ENCODE measurements at regions not wholly inside any gene's neighbourhood (a gene's known extent, or its start where the extent isn't known, plus 50 kb on each side); places are given as distances from the start of the nearest gene placed in this dataset.
"Not testable (repeated sequence)": the region's sequence is repeated elsewhere in the genome, so short reads cannot be mapped to it uniquely, and the experiment has no call there.

- no peak for DNase-seq (ENCODE audit: low read depth in 4 of 4, low spot score in 1 of 4)
Measured at GRCh38 chr10:78406648-78407008, 373.0 kb downstream of the RPS24 start.

- DNase-seq (ENCODE audit: low read depth in 4 of 4, low spot score in 1 of 4), result peak in 3 of 4 experiments; percentile 50 to 70 (median 53)
Measured at GRCh38 chr10:78407009-78407711, 373.5 kb downstream of the RPS24 start.

- DNase-seq (ENCODE audit: low read depth in 4 of 4, low spot score in 1 of 4), result no peak
Measured at GRCh38 chr10:78407966-78408365, 374.3 kb downstream of the RPS24 start.

- no peak for DNase-seq (ENCODE audit: low read depth in 4 of 4, low spot score in 1 of 4)
Measured at GRCh38 chr10:78408671-78409472, 375.2 kb downstream of the RPS24 start.

GRCh38 chr10:78410046-78410965 lies 376.6 kb downstream of the RPS24 start:
- DNase-seq (ENCODE audit: low read depth in 4 of 4, low spot score in 1 of 4), result no peak

DNA sequence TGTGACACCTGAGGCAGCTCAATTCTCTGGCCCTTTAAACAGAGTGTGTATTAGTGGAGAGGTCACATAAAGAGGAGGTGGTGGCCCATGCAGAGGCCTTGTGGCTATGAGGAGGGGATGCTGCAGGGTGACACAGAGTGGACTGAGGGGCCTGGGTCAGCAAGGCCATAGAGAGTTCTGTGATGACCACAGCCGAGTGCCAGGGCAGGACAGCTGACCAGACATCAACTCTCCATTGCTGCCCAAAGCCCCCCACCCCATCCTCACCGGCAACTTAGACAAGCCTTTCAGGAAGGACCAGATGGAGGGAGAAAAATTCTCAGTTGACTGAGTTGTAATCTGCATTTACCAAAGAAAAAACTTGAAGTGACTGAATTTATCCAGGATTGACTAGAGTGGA lies 378.1 kb downstream of the RPS24 start:
- no peak for DNase-seq (ENCODE audit: low read depth in 4 of 4, low spot score in 1 of 4)

- no peak for DNase-seq (ENCODE audit: low read depth in 4 of 4, low spot score in 1 of 4)
Measured at GRCh38 chr10:78412605-78413004, 378.9 kb downstream of the RPS24 start.

DNA sequence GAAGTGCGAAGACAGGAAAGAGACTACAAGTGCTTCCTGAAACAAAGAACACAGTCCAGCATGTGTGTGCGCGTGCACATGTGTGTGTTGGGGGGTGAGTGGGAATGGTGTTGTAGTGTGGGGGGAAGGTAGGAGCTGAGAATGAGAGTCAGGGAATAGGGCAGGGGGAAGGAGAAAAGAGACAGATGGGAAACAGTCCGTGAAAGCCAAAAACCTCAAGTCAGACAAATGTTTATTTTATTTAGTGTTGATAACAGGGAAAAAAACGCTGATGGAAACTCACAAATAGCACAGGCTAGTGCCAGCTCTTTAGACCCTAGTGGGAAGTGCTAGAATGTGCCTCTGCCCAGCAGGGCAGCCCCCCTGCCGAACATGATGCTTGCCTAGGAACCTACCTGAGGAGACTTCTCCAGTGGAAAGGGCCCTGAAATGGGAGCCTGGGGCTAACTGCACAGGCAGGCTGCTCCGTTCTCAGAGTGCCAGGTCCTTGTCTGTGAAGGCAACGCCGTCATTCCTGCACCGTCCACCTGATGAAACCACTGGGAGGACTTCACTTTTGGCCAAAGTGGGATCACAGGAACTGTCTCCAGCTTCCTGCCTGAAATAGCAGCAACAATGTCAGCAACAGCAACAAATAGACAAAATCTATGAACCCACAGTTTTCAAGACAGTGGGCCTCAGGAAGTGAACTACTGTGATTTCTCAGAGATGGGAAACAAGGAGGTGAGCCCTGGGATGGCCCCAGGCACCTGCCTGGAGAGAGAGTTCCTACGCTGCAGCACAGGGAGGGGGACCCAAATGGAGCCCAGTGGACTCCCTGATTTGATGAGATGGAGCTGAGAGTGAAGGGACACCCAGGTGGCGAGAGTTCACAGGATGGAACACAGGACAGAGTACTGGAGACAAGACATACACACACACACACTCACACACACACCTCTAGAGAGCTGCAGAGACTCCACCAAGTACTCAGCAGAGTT lies 379.7 kb downstream of the RPS24 start:
- no peak for DNase-seq (ENCODE audit: low read depth in 4 of 4, low spot score in 1 of 4)

DNA sequence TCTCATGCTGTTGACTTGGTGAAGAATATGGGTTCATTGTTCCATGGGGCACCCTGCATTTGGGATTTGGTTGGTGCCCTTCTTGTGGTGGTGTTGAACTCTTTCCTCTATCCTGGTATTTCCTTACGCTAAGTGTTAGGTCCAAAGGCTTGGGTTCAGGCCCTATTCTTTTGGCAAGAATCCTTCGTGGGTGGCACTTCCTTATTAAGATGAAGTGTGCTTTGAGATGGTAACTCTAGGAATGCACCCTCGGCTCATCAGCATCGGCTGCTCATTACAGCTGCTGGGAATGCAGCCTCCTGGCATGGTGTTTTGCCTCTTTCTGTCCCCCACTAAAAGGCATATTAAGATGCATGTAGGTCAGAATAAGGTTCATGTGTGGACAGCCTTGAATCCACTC lies 380.7 kb downstream of the RPS24 start:
- no peak for DNase-seq (ENCODE audit: low read depth in 4 of 4, low spot score in 1 of 4)

GRCh38 chr10:78415111-78415510 lies 381.4 kb downstream of the RPS24 start:
- DNase-seq (ENCODE audit: low read depth in 4 of 4, low spot score in 1 of 4), result no peak

GRCh38 chr10:78416031-78417011 lies 382.7 kb downstream of the RPS24 start:
- no peak for DNase-seq (ENCODE audit: low read depth in 4 of 4, low spot score in 1 of 4)

- DNase-seq (ENCODE audit: low read depth in 4 of 4, low spot score in 1 of 4), result no peak
Measured at GRCh38 chr10:78417425-78418370, 384.0 kb downstream of the RPS24 start.

DNA sequence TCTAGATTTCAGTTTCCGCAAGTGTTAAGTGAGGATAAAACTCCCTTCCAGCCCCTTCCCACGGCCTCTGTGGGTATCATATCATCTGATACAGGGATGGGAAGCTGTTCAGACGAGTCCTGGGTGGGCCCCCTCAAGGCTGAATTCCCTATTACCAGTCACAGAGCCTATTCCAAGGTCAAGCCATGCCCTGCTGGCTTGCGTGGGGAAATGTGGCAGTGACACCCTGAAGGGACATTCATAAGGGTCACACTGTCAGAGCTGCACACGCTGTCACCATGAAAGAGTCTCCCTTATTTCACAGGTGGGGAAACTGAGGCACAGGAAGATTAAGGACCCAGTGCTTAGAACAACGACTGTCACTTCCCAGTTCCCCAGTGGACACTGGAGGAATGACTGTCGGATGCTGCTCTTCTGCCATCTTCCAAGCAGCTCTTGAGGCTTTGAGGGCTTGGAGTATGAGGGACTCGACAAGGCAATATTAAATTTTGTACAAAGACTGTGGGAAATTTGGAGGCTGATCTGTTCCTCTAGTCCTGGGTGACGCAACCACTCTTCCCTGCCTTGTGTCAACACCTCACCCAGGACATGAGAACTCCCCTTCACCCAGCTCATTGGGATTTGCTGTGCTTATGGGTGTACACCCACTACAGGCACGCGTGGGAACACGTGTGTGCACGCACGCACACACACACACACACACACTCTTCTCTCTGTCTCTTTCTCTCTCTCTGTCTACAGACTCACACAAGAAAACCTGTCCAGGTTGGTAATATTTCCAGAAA lies 386.0 kb downstream of the RPS24 start:
- DNase-seq (ENCODE audit: low read depth in 4 of 4, low spot score in 1 of 4), result no peak

- no peak for DNase-seq (ENCODE audit: low read depth in 4 of 4, low spot score in 1 of 4)
Measured at GRCh38 chr10:78420946-78421735, 387.5 kb downstream of the RPS24 start.

- not testable (repeated sequence) for DNase-seq (ENCODE audit: low read depth in 4 of 4, low spot score in 1 of 4)
Measured at GRCh38 chr10:78424050-78424449, 390.4 kb downstream of the RPS24 start.

- no peak for DNase-seq (ENCODE audit: low read depth in 4 of 4, low spot score in 1 of 4)
Measured at GRCh38 chr10:78424723-78425122, 391.1 kb downstream of the RPS24 start.
